ENCODE measurements at regions not wholly inside any gene's neighbourhood (a gene's known extent, or its start where the extent isn't known, plus 50 kb on each side); places are given as distances from the start of the nearest gene placed in this dataset.

GRCh38 chr2:8437228-8437948, 244.5 kb upstream of the ID2 start:
- no peak for DNase-seq
- Mint-ChIP-seq H3K4me3 (no peak overlapping the region), H3K9me3 (peaks cover 10% of the 10 kb centered on the region), H3K27me3 (ENCODE audit: insufficient read depth) (peaks cover 2% of the 10 kb centered on the region), H3K4me1 (peaks cover 6% of the 10 kb centered on the region), H3K36me3 (ENCODE audit: low read depth) (no peaks in the 10 kb centered on the region), H3K27ac (no peak overlapping the region)
- no peaks in the 10 kb centered on the region for H3K36me3 ChIP-seq (ENCODE audit: control insufficient read depth, insufficient read depth, low read length)
- 93 to 94% methylated on average over 9 of the region's 9 CpGs for WGBS, 2 experiments (ENCODE audit: insufficient coverage in 1 of 2, insufficient read length in 1 of 2)
- H3K4me3 ChIP-seq (ENCODE audit: low read length), result no peak overlapping the region
- TF ChIP-seq CTCF (conservative IDR thresholded peaks at IDR 0.05), result no peak
- H3K4me1 ChIP-seq (ENCODE audit: control insufficient read depth, insufficient read depth, low read length), result no peaks in the 10 kb centered on the region
- H3K27me3 ChIP-seq (ENCODE audit: control insufficient read depth, insufficient read depth, low read length, poor library complexity, severe bottlenecking), result no peaks in the 10 kb centered on the region
- H3K27ac ChIP-seq (ENCODE audit: low read depth, low read length), result no peak overlapping the region
- no peaks in the 10 kb centered on the region for H3K9me3 ChIP-seq (ENCODE audit: control insufficient read depth, low read length)
- H3K9ac ChIP-seq (ENCODE audit: extremely low read depth, low read length, poor library complexity, severe bottlenecking), result no peak overlapping the region

GRCh38 chr2:8437949-8438400, 243.9 kb upstream of the ID2 start:
- 91 to 93% methylated on average over 4 to 5 of the region's 5 CpGs for WGBS, 2 experiments (ENCODE audit: insufficient coverage in 1 of 2, insufficient read length in 1 of 2)
- no peaks in the 10 kb centered on the region for H3K36me3 ChIP-seq (ENCODE audit: control insufficient read depth, insufficient read depth, low read length)
- no peaks in the 10 kb centered on the region for H3K4me1 ChIP-seq (ENCODE audit: control insufficient read depth, insufficient read depth, low read length)
- H3K9me3 ChIP-seq (ENCODE audit: control insufficient read depth, low read length), result no peaks in the 10 kb centered on the region
- H3K4me3 Mint-ChIP-seq, result no peak overlapping the region
- peaks cover 2% of the 10 kb centered on the region for H3K27me3 Mint-ChIP-seq (ENCODE audit: insufficient read depth)
- no peaks in the 10 kb centered on the region for H3K36me3 Mint-ChIP-seq (ENCODE audit: low read depth)
- H3K27me3 ChIP-seq (ENCODE audit: control insufficient read depth, insufficient read depth, low read length, poor library complexity, severe bottlenecking), result no peaks in the 10 kb centered on the region
- no peak overlapping the region for H3K27ac Mint-ChIP-seq
- H3K9me3 Mint-ChIP-seq, result peaks cover 10% of the 10 kb centered on the region
- no peak for TF ChIP-seq CTCF (conservative IDR thresholded peaks at IDR 0.05)
- no peak overlapping the region for H3K27ac ChIP-seq (ENCODE audit: low read depth, low read length)
- no peak overlapping the region for H3K9ac ChIP-seq (ENCODE audit: extremely low read depth, low read length, poor library complexity, severe bottlenecking)
- DNase-seq, result peak; percentile 19
- peaks cover 6% of the 10 kb centered on the region for H3K4me1 Mint-ChIP-seq
- H3K4me3 ChIP-seq (ENCODE audit: low read length), result no peak overlapping the region

GRCh38 chr2:8438476-8438875, 243.4 kb upstream of the ID2 start:
- DNase-seq, result no peak
- Mint-ChIP-seq H3K27me3 (ENCODE audit: insufficient read depth) (peaks cover 2% of the 10 kb centered on the region), H3K4me1 (peaks cover 6% of the 10 kb centered on the region), H3K9me3 (peaks cover 10% of the 10 kb centered on the region), H3K36me3 (ENCODE audit: low read depth) (no peaks in the 10 kb centered on the region), H3K4me3 (no peak overlapping the region), H3K27ac (no peak overlapping the region)
- no peaks in the 10 kb centered on the region for H3K36me3 ChIP-seq (ENCODE audit: control insufficient read depth, insufficient read depth, low read length)
- H3K9me3 ChIP-seq (ENCODE audit: control insufficient read depth, low read length), result no peaks in the 10 kb centered on the region
- no peak overlapping the region for H3K9ac ChIP-seq (ENCODE audit: extremely low read depth, low read length, poor library complexity, severe bottlenecking)
- H3K27ac ChIP-seq (ENCODE audit: low read depth, low read length), result no peak overlapping the region
- no peaks in the 10 kb centered on the region for H3K4me1 ChIP-seq (ENCODE audit: control insufficient read depth, insufficient read depth, low read length)
- H3K4me3 ChIP-seq (ENCODE audit: low read length), result no peak overlapping the region
- TF ChIP-seq CTCF (conservative IDR thresholded peaks at IDR 0.05), result no peak
- WGBS, 2 experiments (ENCODE audit: insufficient coverage in 1 of 2, insufficient read length in 1 of 2), result 92 to 100% methylated on average over 2 to 3 of the region's 3 CpGs
- H3K27me3 ChIP-seq (ENCODE audit: control insufficient read depth, insufficient read depth, low read length, poor library complexity, severe bottlenecking), result no peaks in the 10 kb centered on the region

Data from endodermal cell (in vitro differentiated cells).